ENCODE measurements at regions not wholly inside any gene's neighbourhood (a gene's known extent, or its start where the extent isn't known, plus 50 kb on each side); places are given as distances from the start of the nearest gene placed in this dataset.

GRCh38 chr7:124318721-124319450, 286.0 kb upstream of the TMEM229A start (continued):
- no peak for TF ChIP-seq ARID3A (IDR thresholded peaks at IDR 0.05; ENCODE audit: low read depth, low read length)
- TF ChIP-seq MXD1 (CRISPR knock-in tag; IDR thresholded peaks at IDR 0.05) = no peak

- ChIA-PET CTCF (ENCODE audit: low intra/inter-chr PET ratio, low total read pairs) (no interaction called here), POLR2A (no interaction called here)
- intact Hi-C loops (cut with micrococcal nuclease; ENCODE audit: unreplicated experiment) (no loop called here), in situ Hi-C loops (cut with HindIII; ENCODE audit: extremely low pct_ligation_motif_present, low pct_unique_long_range_greater_than_20kb) (no loop called here)
- no peak for FAIRE-seq
- H3K9ac ChIP-seq (ENCODE audit: insufficient read depth, low read depth, low read length) = no peak overlapping the region
- BruUV-seq (replicated peaks) = no TSS peak
- TF ChIP-seq ZNF383 (CRISPR knock-in tag; IDR thresholded peaks at IDR 0.05; ENCODE audit: borderline replicate concordance) = no peak
- no peak for TF ChIP-seq ZNF792 (CRISPR knock-in tag; IDR thresholded peaks at IDR 0.05)
- H3K9me3 ChIP-seq (ENCODE audit: low read length) = no peaks in the 10 kb centered on the region; the same call in 1 of the 2 replicates
- no peaks in the 10 kb centered on the region for H3K79me2 ChIP-seq (ENCODE audit: insufficient read depth, low read length)
- no peaks in the 10 kb centered on the region for H4K20me1 ChIP-seq (ENCODE audit: insufficient read depth, low read length)
- no peak overlapping the region for H3K27ac ChIP-seq (ENCODE audit: extremely low read length, insufficient read depth, low read length)
- DNase-seq (ENCODE audit: low spot score) = no peak
- H3K27me3 ChIP-seq (ENCODE audit: control insufficient read depth in 1 of 2, insufficient read depth in 2 of 2, low read length in 2 of 2) = no peaks in the 10 kb centered on the region
- H3K4me3 ChIP-seq (replicated peaks in 1 of 3; ENCODE audit: insufficient read depth in 1 of 3, low read depth in 2 of 3, low read length in 3 of 3) = no peak overlapping the region
- ATAC-seq = no peak
- H3K36me3 ChIP-seq (replicated peaks in 1 of 2; ENCODE audit: control insufficient read depth in 1 of 2, insufficient read depth in 2 of 2, low read length in 2 of 2) = no peaks in the 10 kb centered on the region
- no peaks in the 10 kb centered on the region for H3K4me1 ChIP-seq (ENCODE audit: insufficient read depth, low read length)
- no peak overlapping the region for H2AFZ ChIP-seq (ENCODE audit: low read length)
- H3K4me2 ChIP-seq (ENCODE audit: low read depth, low read length) = no peak overlapping the region
These were observed 278.1 kb upstream of the TMEM229A start for GRCh38 chr7:124310934-124311390.

GRCh38 chr7:124308384-124308783, 275.5 kb upstream of the TMEM229A start:
- no peak overlapping the region for H3K27ac ChIP-seq (ENCODE audit: extremely low read length, insufficient read depth, low read length)
- H3K79me2 ChIP-seq (ENCODE audit: insufficient read depth, low read length) = no peaks in the 10 kb centered on the region
- no peaks in the 10 kb centered on the region for H3K27me3 ChIP-seq (ENCODE audit: control insufficient read depth in 1 of 2, insufficient read depth in 2 of 2, low read length in 2 of 2)
- in situ Hi-C loops (cut with HindIII; ENCODE audit: extremely low pct_ligation_motif_present, low pct_unique_long_range_greater_than_20kb) (no loop called here), intact Hi-C loops (cut with micrococcal nuclease; ENCODE audit: unreplicated experiment) (no loop called here)
- H3K4me2 ChIP-seq (ENCODE audit: low read depth, low read length) = no peak overlapping the region
- H3K4me1 ChIP-seq (ENCODE audit: insufficient read depth, low read length) = no peaks in the 10 kb centered on the region
- ATAC-seq = no peak
- no peak overlapping the region for H2AFZ ChIP-seq (ENCODE audit: low read length)
- ChIA-PET CTCF (ENCODE audit: low intra/inter-chr PET ratio, low total read pairs) (no interaction called here), POLR2A (no interaction called here)
- H3K4me3 ChIP-seq (replicated peaks in 1 of 3; ENCODE audit: insufficient read depth in 1 of 3, low read depth in 2 of 3, low read length in 3 of 3) = no peak overlapping the region
- no peak overlapping the region for H3K9ac ChIP-seq (ENCODE audit: insufficient read depth, low read depth, low read length)
- H3K36me3 ChIP-seq (replicated peaks in 1 of 2; ENCODE audit: control insufficient read depth in 1 of 2, insufficient read depth in 2 of 2, low read length in 2 of 2) = no peaks in the 10 kb centered on the region
- H3K9me3 ChIP-seq (ENCODE audit: low read length) = no peaks in the 10 kb centered on the region
- no TSS peak for BruUV-seq (replicated peaks)
- no peak for DNase-seq (ENCODE audit: low spot score)
- no peak for FAIRE-seq
- no peaks in the 10 kb centered on the region for H4K20me1 ChIP-seq (ENCODE audit: insufficient read depth, low read length)
- TF ChIP-seq STAG1 (CRISPR knock-in tag; IDR thresholded peaks at IDR 0.05) = no peak
